Aorta (tissue), 5 donors: ENCODE measurements at regions not wholly inside any gene's neighbourhood (a gene's known extent, or its start where the extent isn't known, plus 50 kb on each side); places are given as distances from the start of the nearest gene placed in this dataset.

Experiments used
- ATAC-seq: fragments of 200-7000 bp; cut with Tn5 transposase; one replicate; pipeline ENCODE4 v1.9.1; 2022; ENCODE audit warnings: moderate library complexity; ENCODE audit not compliant: low FRiP score
- DNase-seq, 2 donors: peaks; one replicate each; pipeline ENCODE4 v3.0.0-alpha.2; 2020
- H3K27ac ChIP-seq, 2 donors: one replicate each; pipeline ENCODE4 v1.5.1; 2013; ENCODE audit warnings: low read length in 2 of 2, mild to moderate bottlenecking in 2 of 2, moderate library complexity in 2 of 2, control low read depth in 1 of 2, inconsistent platforms in 1 of 2, low read depth in 1 of 2
- H3K27me3 ChIP-seq, 2 donors: one replicate each; pipeline ENCODE4 v1.6.1; 2013; ENCODE audit warnings: control low read depth in 1 of 2, low read length in 1 of 2, mild to moderate bottlenecking in 1 of 2, moderate library complexity in 1 of 2; ENCODE audit not compliant: insufficient read depth in 2 of 2, control insufficient read depth in 1 of 2
- H3K36me3 ChIP-seq, 2 donors: one replicate each; pipeline ENCODE4 v1.6.1; 2013; ENCODE audit warnings: control low read depth in 1 of 2, low read length in 1 of 2, mild to moderate bottlenecking in 1 of 2; ENCODE audit not compliant: insufficient read depth in 2 of 2, control insufficient read depth in 1 of 2
- H3K4me1 ChIP-seq, 2 donors: one replicate each; pipeline ENCODE4 v1.6.1; 2013; ENCODE audit warnings: low read length in 2 of 2, control low read depth in 1 of 2, mild to moderate bottlenecking in 1 of 2, moderate library complexity in 1 of 2; ENCODE audit not compliant: insufficient read depth in 2 of 2, control insufficient read depth in 1 of 2
- H3K4me3 ChIP-seq, 2 donors: one replicate each; pipeline ENCODE4 v1.5.1; 2013; ENCODE audit warnings: low read length in 2 of 2, control low read depth in 1 of 2, mild to moderate bottlenecking in 1 of 2
- H3K9me3 ChIP-seq: one replicate; pipeline ENCODE4 v1.6.1; 2013; ENCODE audit warnings: mild to moderate bottlenecking, low read length; ENCODE audit not compliant: control insufficient read depth
- WGBS, 2 donors: extraction: QIAGEN DNeasy Blood & Tissue Kit; methylation state at CpG; one replicate each; pipeline ENCODE4 v1.1.7; 2013; 5-methylcytosine and 5-hydroxymethylcytosine counted together
- intact Hi-C, 2 donors: fragments of 100-400 bp; cut with DNase I; formaldehyde crosslinking; loops; one replicate each; pipeline versions ENCODE4 v1.14.2 to v1.15.0; 2022
- donor health status: healthy with polysubstance abuse.
- donor health status: Bipolar disorder and iron deficiency.
- donor health status: DM: no; HTN: no; CAD: no.
- donor health status: DM: no; HTN: no; CAD: no.
- donor health status: DM: yes; HTN: yes; CAD: no.

GRCh38 chr2:126317790-126318431 lies 338.0 kb upstream of the GYPC start:
- H3K36me3 ChIP-seq = no peaks in the 10 kb centered on the region
- ATAC-seq = no peak
- no peaks in the 10 kb centered on the region for H3K9me3 ChIP-seq
- no peak for DNase-seq
- 74 to 84% methylated on average over 2 of the region's 2 CpGs for WGBS, 2 donors
- no peaks in the 10 kb centered on the region for H3K27me3 ChIP-seq
- H3K4me1 ChIP-seq = no peaks in the 10 kb centered on the region
- H3K27ac ChIP-seq = no peak overlapping the region
- H3K4me3 ChIP-seq = no peak overlapping the region
- intact Hi-C loops = no loop called here

DNA sequence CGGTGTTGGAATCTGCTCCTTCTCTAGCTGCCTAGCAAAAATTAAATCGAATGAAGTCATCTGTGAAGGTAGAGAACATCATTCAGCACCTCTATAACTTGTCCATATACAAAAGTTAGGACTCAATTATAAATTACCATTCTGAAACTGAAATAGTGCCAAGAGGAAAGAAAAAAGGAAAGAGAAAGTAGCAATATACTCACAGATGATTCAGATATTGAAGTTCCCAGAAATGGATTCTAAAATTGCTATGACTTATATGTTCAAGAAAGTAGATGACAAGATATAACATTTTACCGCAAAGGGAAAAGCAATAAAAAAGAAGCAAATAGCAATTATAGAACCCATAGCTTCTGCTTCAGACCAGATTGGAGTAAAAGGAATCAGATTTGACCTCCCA lies 333.6 kb upstream of the GYPC start:
- H3K27ac ChIP-seq = no peak overlapping the region
- H3K4me3 ChIP-seq = no peak overlapping the region
- ATAC-seq (no peak), DNase-seq (no peak)
- no peaks in the 10 kb centered on the region for H3K9me3 ChIP-seq
- H3K36me3 ChIP-seq = no peaks in the 10 kb centered on the region
- intact Hi-C loops = no loop called here
- 91 to 94% methylated on average over 3 of the region's 3 CpGs for WGBS, 2 donors
- no peaks in the 10 kb centered on the region for H3K4me1 ChIP-seq
- H3K27me3 ChIP-seq = no peaks in the 10 kb centered on the region

GRCh38 chr2:126325202-126325601 lies 330.8 kb upstream of the GYPC start:
- no peaks in the 10 kb centered on the region for H3K36me3 ChIP-seq
- H3K4me1 ChIP-seq = no peaks in the 10 kb centered on the region
- H3K27ac ChIP-seq = no peak overlapping the region
- 81 to 85% methylated on average over 5 of the region's 5 CpGs for WGBS, 2 donors
- intact Hi-C loops = no loop called here
- H3K27me3 ChIP-seq = no peaks in the 10 kb centered on the region
- no peaks in the 10 kb centered on the region for H3K9me3 ChIP-seq
- ATAC-seq = no peak
- no peak overlapping the region for H3K4me3 ChIP-seq
- no peak for DNase-seq

DNA sequence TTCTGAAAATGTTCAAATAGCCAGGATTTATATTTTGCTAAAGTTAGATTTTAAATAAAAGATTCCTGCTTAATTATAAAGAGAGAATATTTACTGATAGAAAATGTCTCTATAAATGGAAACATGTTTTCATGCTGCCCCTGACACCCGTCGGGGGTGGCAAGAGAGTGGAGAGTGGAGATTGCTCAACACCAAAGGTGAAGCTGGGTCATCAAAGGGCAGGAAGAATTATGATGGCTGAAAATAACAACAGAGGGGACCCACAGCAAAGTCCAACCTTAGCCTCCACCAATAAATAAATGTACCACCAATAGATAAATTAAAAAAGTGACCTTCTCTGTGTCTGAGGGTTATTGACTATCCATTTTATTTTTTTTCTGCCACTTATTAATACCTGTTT lies 326.8 kb upstream of the GYPC start:
- ATAC-seq (no peak), DNase-seq (no peak)
- 69 to 78% methylated on average over 2 of the region's 2 CpGs for WGBS, 2 donors
- Histone ChIP-seq H3K36me3 (no peaks in the 10 kb centered on the region), H3K4me3 (no peak overlapping the region), H3K27me3 (no peaks in the 10 kb centered on the region), H3K4me1 (no peaks in the 10 kb centered on the region), H3K9me3 (no peaks in the 10 kb centered on the region), H3K27ac (no peak overlapping the region)
- intact Hi-C loops = no loop called here

- 85 to 88% methylated on average over 4 of the region's 4 CpGs for whole genome bisulfite sequencing, 2 donors
These were observed 313.5 kb upstream of the GYPC start for GRCh38 chr2:126342457-126342856.

DNA sequence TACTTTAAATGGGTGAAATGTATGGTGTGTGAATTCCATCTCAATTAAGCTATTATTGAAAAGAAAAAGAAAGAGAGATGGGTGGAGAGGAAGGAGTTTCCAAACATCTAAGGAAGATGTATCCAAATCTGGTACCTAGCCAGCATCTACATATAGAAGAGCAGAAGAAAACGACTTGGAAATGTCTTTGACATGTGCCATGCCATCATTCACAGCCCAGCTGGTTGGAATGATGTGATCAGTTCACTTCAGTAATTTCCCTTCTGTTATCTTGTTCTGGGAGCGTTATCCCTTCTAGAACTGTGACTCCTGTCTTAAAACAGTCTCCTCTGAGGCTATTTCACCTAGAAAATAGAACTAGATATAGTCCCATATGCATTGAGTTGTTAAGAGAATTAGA lies 312.8 kb upstream of the GYPC start:
- Histone ChIP-seq H3K27me3 (no peaks in the 10 kb centered on the region), H3K9me3 (no peaks in the 10 kb centered on the region), H3K4me3 (no peak overlapping the region), H3K36me3 (no peaks in the 10 kb centered on the region), H3K27ac (no peak overlapping the region), H3K4me1 (no peaks in the 10 kb centered on the region)
- intact Hi-C loops = no loop called here
- WGBS, 2 donors = 52 to 56% methylated on average over 2 of the region's 2 CpGs
- no peak for ATAC-seq
- no peak for DNase-seq

More at GRCh38 chr2:126342457-126342856, 313.5 kb upstream of the GYPC start:
- no peak for ATAC-seq
- no peak overlapping the region for H3K4me3 ChIP-seq
- no peak for DNase-seq
- intact Hi-C loops = no loop called here
- H3K27me3 ChIP-seq = no peaks in the 10 kb centered on the region
- no peaks in the 10 kb centered on the region for H3K36me3 ChIP-seq
- H3K27ac ChIP-seq = no peak overlapping the region
- no peaks in the 10 kb centered on the region for H3K9me3 ChIP-seq
- no peaks in the 10 kb centered on the region for H3K4me1 ChIP-seq

GRCh38 chr2:126344493-126344892 lies 311.5 kb upstream of the GYPC start:
- DNase-seq (no peak), ATAC-seq (no peak)
- intact Hi-C loops = no loop called here
- no peak overlapping the region for H3K4me3 ChIP-seq
- H3K27me3 ChIP-seq = no peaks in the 10 kb centered on the region
- no peaks in the 10 kb centered on the region for H3K9me3 ChIP-seq
- H3K27ac ChIP-seq = no peak overlapping the region
- WGBS, 2 donors = 84 to 85% methylated on average over 2 of the region's 2 CpGs
- H3K4me1 ChIP-seq = no peaks in the 10 kb centered on the region
- H3K36me3 ChIP-seq = no peaks in the 10 kb centered on the region

- WGBS, 2 donors = 87 to 93% methylated on average over 1 of the region's 1 CpG
- no peaks in the 10 kb centered on the region for H3K27me3 ChIP-seq
- H3K27ac ChIP-seq = no peak overlapping the region
- ATAC-seq (no peak), DNase-seq (no peak)
- H3K9me3 ChIP-seq = no peaks in the 10 kb centered on the region
- H3K36me3 ChIP-seq = no peaks in the 10 kb centered on the region
- H3K4me1 ChIP-seq = no peaks in the 10 kb centered on the region
- intact Hi-C loops = no loop called here
- H3K4me3 ChIP-seq = no peak overlapping the region
These were observed 310.3 kb upstream of the GYPC start for GRCh38 chr2:126345691-126346090.

DNA sequence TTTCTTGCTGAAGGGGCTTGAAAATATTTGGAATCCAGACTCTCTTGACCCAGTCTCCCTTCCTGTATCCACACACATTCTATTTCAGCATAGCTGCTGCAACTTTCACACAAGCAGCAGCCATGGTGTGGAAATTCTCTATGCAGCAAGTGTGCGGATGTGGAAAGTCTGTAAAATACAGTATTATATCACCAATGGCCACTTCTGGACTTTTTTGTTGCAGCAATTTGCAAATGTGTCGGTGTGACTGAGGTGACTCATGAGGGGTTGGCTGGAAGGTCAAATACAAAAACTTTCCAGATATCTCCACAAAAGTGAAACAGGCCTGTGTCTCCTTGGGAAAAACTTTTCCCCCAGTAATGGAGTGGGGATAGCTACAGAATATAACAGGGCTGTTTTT lies 299.3 kb upstream of the GYPC start:
- H3K4me3 ChIP-seq = no peak overlapping the region
- H3K27ac ChIP-seq = no peak overlapping the region
- H3K9me3 ChIP-seq = no peaks in the 10 kb centered on the region
- intact Hi-C loops = no loop called here
- no peaks in the 10 kb centered on the region for H3K4me1 ChIP-seq
- WGBS, 2 donors = 60 to 73% methylated on average over 2 of the region's 2 CpGs
- DNase-seq (no peak), ATAC-seq (no peak)
- no peaks in the 10 kb centered on the region for H3K27me3 ChIP-seq
- H3K36me3 ChIP-seq = no peaks in the 10 kb centered on the region
